HEK293T (cell line): ENCODE measurements at regions not wholly inside any gene's neighbourhood (a gene's known extent, or its start where the extent isn't known, plus 50 kb on each side); places are given as distances from the start of the nearest gene placed in this dataset.

Source experiments
- CTCF ChIA-PET: fragments of 350-600 bp; formaldehyde crosslinking; extraction: SDS; loops from one replicate; lab custom pipeline; 2021; ENCODE audit warnings: antibody characterized with exemption, inconsistent platforms; lab: Yijun Ruan, JAX
- POLR2A ChIA-PET: fragments of 350-600 bp; formaldehyde crosslinking; extraction: SDS; loops from one replicate; lab custom pipeline; 2020; ENCODE audit warnings: antibody characterized with exemption, inconsistent platforms; lab: Yijun Ruan, JAX
- DNase-seq: peaks from one replicate; pipeline ENCODE4 v3.0.0; 2012; ENCODE audit warnings: mixed read lengths; ENCODE audit errors: extremely low spot score
- ARNT ChIP-seq: fragments of 450-650 bp; IDR thresholded peaks from 2 replicates; pipeline ENCODE4 v1.6.1; 2017; ENCODE audit warnings: mild to moderate bottlenecking
- BHLHE40 ChIP-seq: fragments of 450-650 bp; IDR thresholded peaks from 2 replicates; pipeline ENCODE4 v1.6.1; 2016; ENCODE audit warnings: mild to moderate bottlenecking, moderate library complexity, borderline replicate concordance
- CTBP1 ChIP-seq: fragments of 450-650 bp; IDR thresholded peaks from 2 replicates; pipeline ENCODE4 v1.6.1; 2016; ENCODE audit warnings: borderline replicate concordance
- ELF4 ChIP-seq: fragments of 450-650 bp; IDR thresholded peaks from 2 replicates; pipeline ENCODE4 v1.6.1; 2017; ENCODE audit warnings: antibody characterized with exemption
- FOXA1 ChIP-seq: fragments of 450-650 bp; IDR thresholded peaks from 2 replicates; pipeline ENCODE4 v1.6.1; 2016; ENCODE audit warnings: mild to moderate bottlenecking
- FOXK2 ChIP-seq: fragments of 450-650 bp; IDR thresholded peaks from 2 replicates; pipeline ENCODE4 v1.6.1; 2016; ENCODE audit warnings: mild to moderate bottlenecking
- FOXM1 ChIP-seq: fragments of 450-650 bp; IDR thresholded peaks from 2 replicates; pipeline ENCODE4 v1.6.1; 2017; ENCODE audit warnings: mild to moderate bottlenecking, borderline replicate concordance
- HDGF ChIP-seq: fragments of 450-650 bp; IDR thresholded peaks from 2 replicates; pipeline ENCODE4 v1.6.1; 2017; ENCODE audit warnings: antibody characterized with exemption, borderline replicate concordance
- L3MBTL2 ChIP-seq: fragments of 450-650 bp; conservative IDR thresholded peaks from 2 replicates; pipeline ENCODE4 v1.6.1; 2016; ENCODE audit warnings: mild to moderate bottlenecking
- LEF1 ChIP-seq: fragments of 450-650 bp; IDR thresholded peaks from 2 replicates; pipeline ENCODE4 v1.6.1; 2017; ENCODE audit warnings: mild to moderate bottlenecking, borderline replicate concordance
- NFRKB ChIP-seq: fragments of 450-650 bp; IDR thresholded peaks from 2 replicates; pipeline ENCODE4 v1.6.1; 2016; ENCODE audit warnings: mild to moderate bottlenecking, moderate library complexity
- PKNOX1 ChIP-seq: fragments of 450-650 bp; IDR thresholded peaks from 2 replicates; pipeline ENCODE4 v1.6.1; 2016
- SP1 ChIP-seq: fragments of 450-650 bp; IDR thresholded peaks from 2 replicates; pipeline ENCODE4 v1.6.1; 2017
- SUZ12 ChIP-seq: fragments of 450-650 bp; IDR thresholded peaks from 2 replicates; pipeline ENCODE4 v1.6.1; 2016; ENCODE audit warnings: mild to moderate bottlenecking
- TARDBP ChIP-seq: fragments of 450-650 bp; IDR thresholded peaks from 2 replicates; pipeline ENCODE4 v1.6.1; 2016
- ZNF384 ChIP-seq: fragments of 450-650 bp; IDR thresholded peaks from 2 replicates; pipeline ENCODE4 v1.6.1; 2016

GRCh38 chr10:35795131-35795824, 153.2 kb upstream of the FZD8 start:
- POLR2A ChIA-PET: no interaction called here
- TF ChIP-seq ZNF384 (no peak), HDGF (no peak), L3MBTL2 (no peak), NFRKB (no peak), LEF1 (no peak)
- CTCF ChIA-PET: no interaction called here
- DNase-seq: no peak

- POLR2A ChIA-PET: no interaction called here
- CTCF ChIA-PET: no interaction called here
- TF ChIP-seq CTBP1: no peak
- TF ChIP-seq L3MBTL2: no peak
- TF ChIP-seq LEF1: no peak
- TF ChIP-seq PKNOX1: no peak
- no peak for TF ChIP-seq FOXA1
- no peak for TF ChIP-seq SUZ12
- no peak for TF ChIP-seq ARNT
- no peak for TF ChIP-seq SP1
- TF ChIP-seq TARDBP: no peak
- TF ChIP-seq NFRKB: no peak
- DNase-seq: no peak
These were observed 152.6 kb upstream of the FZD8 start for GRCh38 chr10:35794703-35795102.

- ChIA-PET POLR2A (no interaction called here), CTCF (no interaction called here)
- no peak for TF ChIP-seq CTBP1
- no peak for TF ChIP-seq ARNT
- TF ChIP-seq BHLHE40: no peak
- TF ChIP-seq HDGF: no peak
- TF ChIP-seq SP1: no peak
- no peak for TF ChIP-seq FOXA1
- no peak for TF ChIP-seq SUZ12
- no peak for TF ChIP-seq TARDBP
- no peak for TF ChIP-seq LEF1
- TF ChIP-seq FOXK2: no peak
- TF ChIP-seq ZNF384: no peak
- no peak for TF ChIP-seq FOXM1
- TF ChIP-seq L3MBTL2: no peak
- TF ChIP-seq PKNOX1: no peak
- no peak for TF ChIP-seq ELF4
- no peak for TF ChIP-seq NFRKB
- no peak for DNase-seq
These were observed 150.2 kb upstream of the FZD8 start for GRCh38 chr10:35792291-35792690.

GRCh38 chr10:35789996-35790395, 147.9 kb upstream of the FZD8 start:
- TF ChIP-seq PKNOX1: no peak
- no peak for TF ChIP-seq ARNT
- TF ChIP-seq SUZ12: no peak
- no peak for TF ChIP-seq BHLHE40
- no peak for TF ChIP-seq TARDBP
- DNase-seq: no peak
- POLR2A ChIA-PET: no interaction called here
- CTCF ChIA-PET: no interaction called here

GRCh38 chr10:35784751-35785150, 142.7 kb upstream of the FZD8 start:
- ChIA-PET POLR2A (no interaction called here), CTCF (no interaction called here)
- TF ChIP-seq ARNT (no peak), LEF1 (no peak), FOXM1 (no peak), FOXA1 (no peak), HDGF (no peak), PKNOX1 (no peak), BHLHE40 (no peak), CTBP1 (no peak)
- DNase-seq: no peak

- POLR2A ChIA-PET: no interaction called here
- no peak for DNase-seq
- CTCF ChIA-PET: no interaction called here
- TF ChIP-seq PKNOX1: no peak
- TF ChIP-seq SP1: no peak
- TF ChIP-seq TARDBP: no peak
- TF ChIP-seq LEF1: no peak
- TF ChIP-seq ELF4: no peak
- TF ChIP-seq HDGF: no peak
- no peak for TF ChIP-seq CTBP1
- no peak for TF ChIP-seq ARNT
- TF ChIP-seq FOXK2: no peak
- no peak for TF ChIP-seq FOXA1
- TF ChIP-seq L3MBTL2: no peak
These were observed 141.3 kb upstream of the FZD8 start for GRCh38 chr10:35783305-35783838.
